T-cell (primary cell): ENCODE measurements at regions not wholly inside any gene's neighbourhood (a gene's known extent, or its start where the extent isn't known, plus 50 kb on each side); places are given as distances from the start of the nearest gene placed in this dataset.
"Not testable (repeated sequence)": the region's sequence is repeated elsewhere in the genome, so short reads cannot be mapped to it uniquely, and the experiment has no call there.

Experiments used
- ATAC-seq, 4 experiments: fragments of 200-7000 bp in 3 of 4; fragments of 150-1000 bp in 1 of 4; cut with Tn5 transposase; replicated peaks in 1 of 4; 1 replicate in 3 of 4; 2 replicates in 1 of 4; pipeline ENCODE4 v1.10.0; 2021; ENCODE audit warnings: moderate library complexity in 3 of 4, mild to moderate bottlenecking in 2 of 4, moderate number of reproducible peaks in 1 of 4
- CTCF ChIA-PET, 2 donors: fragments of 300-600 bp; sonication (Branson Sonifier 250); formaldehyde crosslinking; loops; one replicate each; lab custom pipeline; 2022; ENCODE audit warnings: antibody characterized with exemption in 2 of 2; lab: Charles Lee
- POLR2A ChIA-PET, 2 donors: fragments of 300-600 bp; sonication (Branson Sonifier 250); formaldehyde crosslinking; loops; one replicate each; lab custom pipeline; 2022; ENCODE audit warnings: antibody characterized with exemption in 2 of 2; lab: Charles Lee
- DNase-seq, 35 experiments: peaks; one replicate each; pipeline versions ENCODE4 v3.0.0 to v3.0.0-alpha.2; 2013 to 2023
- H3K27ac ChIP-seq: one replicate; pipeline ENCODE4 v1.5.1; 2013; ENCODE audit warnings: low read length
- H3K27me3 ChIP-seq, 2 experiments: replicated peaks in 1 of 2; 1 replicate in 1 of 2; 2 replicates in 1 of 2; pipeline versions ENCODE4 v1.6.1 to v1.7.0; 2013; ENCODE audit warnings: low read length in 1 of 2, mixed read lengths in 1 of 2; ENCODE audit not compliant: control insufficient read depth in 2 of 2, insufficient read depth in 2 of 2; ENCODE audit errors: extremely low read depth in 1 of 2
- H3K36me3 ChIP-seq, 2 donors: 1 replicate in 1 of 2; 2 replicates in 1 of 2; pipeline versions ENCODE4 v1.6.1 to v1.7.0; 2013; ENCODE audit warnings: low read length in 1 of 2; ENCODE audit not compliant: control insufficient read depth in 2 of 2, insufficient read depth in 1 of 2; ENCODE audit errors: extremely low read depth in 1 of 2
- H3K4me1 ChIP-seq, 2 experiments: 1 replicate in 1 of 2; 2 replicates in 1 of 2; pipeline versions ENCODE4 v1.6.1 to v1.7.0; 2013; ENCODE audit warnings: low read length in 2 of 2, mixed read lengths in 1 of 2; ENCODE audit not compliant: insufficient read depth in 2 of 2, control insufficient read depth in 1 of 2; ENCODE audit errors: extremely low read depth in 1 of 2
- H3K4me3 ChIP-seq, 2 donors: 1 replicate in 1 of 2; 2 replicates in 1 of 2; pipeline versions ENCODE4 v1.5.1 to v1.7.0; 2013; ENCODE audit warnings: mild to moderate bottlenecking in 2 of 2, low read length in 1 of 2, moderate library complexity in 1 of 2; ENCODE audit not compliant: control insufficient read depth in 1 of 2; ENCODE audit errors: extremely low read depth in 1 of 2
- H3K9me3 ChIP-seq: 2 replicates; pipeline ENCODE4 v1.7.0; 2013
- H3K27ac Mint-ChIP-seq, 2 donors: one replicate each; pipeline ENCODE4 v1.8.0; 2020 to 2021; ENCODE audit warnings: mild to moderate bottlenecking in 2 of 2, mixed read lengths in 2 of 2
- H3K27me3 Mint-ChIP-seq, 2 donors: one replicate each; pipeline ENCODE4 v1.8.0; 2021 to 2022; ENCODE audit warnings: mixed read lengths in 2 of 2
- H3K36me3 Mint-ChIP-seq: one replicate; pipeline ENCODE4 v1.8.0; 2021; ENCODE audit warnings: mixed read lengths
- H3K4me1 Mint-ChIP-seq, 3 donors: one replicate each; pipeline ENCODE4 v1.8.0; 2020 to 2022; ENCODE audit warnings: mixed read lengths in 3 of 3, mild to moderate bottlenecking in 1 of 3
- H3K4me3 Mint-ChIP-seq, 3 donors: one replicate each; pipeline ENCODE4 v1.8.0; 2020 to 2022; ENCODE audit warnings: mild to moderate bottlenecking in 3 of 3, mixed read lengths in 3 of 3, moderate library complexity in 3 of 3
- H3K9me3 Mint-ChIP-seq, 3 donors: one replicate each; pipeline ENCODE4 v1.8.0; 2020 to 2022; ENCODE audit warnings: mixed read lengths in 3 of 3
- WGBS: methylation state at CpG from one replicate; pipeline ENCODE4 v1.1.5; 2013; ENCODE audit warnings: missing lambda C conversion rate; ENCODE audit not compliant: insufficient coverage; 5-methylcytosine and 5-hydroxymethylcytosine counted together

GRCh38 chr13:87952377-87952776 lies 281.2 kb downstream of the SLITRK5 start:
- CTCF ChIA-PET = no interaction called here
- Histone ChIP-seq H3K4me1 (no peaks in the 10 kb centered on the region), H3K4me3 (no peak overlapping the region), H3K9me3 (no peaks in the 10 kb centered on the region), H3K36me3 (no peaks in the 10 kb centered on the region), H3K27me3 (no peaks in the 10 kb centered on the region), H3K27ac (no peak overlapping the region)
- no peak overlapping the region for H3K4me3 Mint-ChIP-seq
- H3K27me3 Mint-ChIP-seq = no peaks in the 10 kb centered on the region
- no peaks in the 10 kb centered on the region for H3K36me3 Mint-ChIP-seq
- ATAC-seq = no peak
- no peak overlapping the region for H3K27ac Mint-ChIP-seq
- no peak for DNase-seq
- no peaks in the 10 kb centered on the region for H3K4me1 Mint-ChIP-seq
- no peaks in the 10 kb centered on the region for H3K9me3 Mint-ChIP-seq
- POLR2A ChIA-PET = no interaction called here
- WGBS = no CpG with 5 or more reads among the region's 2 CpGs

DNA sequence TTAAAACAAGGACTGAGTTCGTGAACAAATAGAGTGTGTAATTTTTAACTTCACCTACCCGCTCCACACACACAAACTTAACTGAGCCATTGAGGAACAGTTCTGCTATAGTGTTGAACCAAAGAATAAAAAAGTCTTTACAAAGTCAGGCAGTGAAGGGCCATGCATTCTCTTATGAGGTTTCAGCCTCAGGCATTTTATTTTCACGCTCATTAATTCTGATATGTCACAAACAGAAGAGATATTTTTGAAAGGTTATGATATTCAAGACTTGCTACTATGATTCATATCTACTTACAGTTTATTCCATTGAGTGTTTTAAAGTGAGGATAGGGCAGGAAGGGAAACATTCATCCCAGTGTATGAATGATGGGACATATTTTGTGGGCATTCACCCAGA lies 282.2 kb downstream of the SLITRK5 start:
- CTCF ChIA-PET = no interaction called here
- no peaks in the 10 kb centered on the region for H3K4me1 Mint-ChIP-seq
- DNase-seq = no peak
- WGBS = no CpG with 5 or more reads among the region's 3 CpGs
- no peak for ATAC-seq
- POLR2A ChIA-PET = no interaction called here
- no peaks in the 10 kb centered on the region for H3K36me3 ChIP-seq
- H3K9me3 ChIP-seq = no peaks in the 10 kb centered on the region
- H3K27ac Mint-ChIP-seq = no peak overlapping the region
- H3K4me3 Mint-ChIP-seq = no peak overlapping the region
- H3K9me3 Mint-ChIP-seq = no peaks in the 10 kb centered on the region
- H3K27ac ChIP-seq = no peak overlapping the region
- H3K27me3 Mint-ChIP-seq = no peaks in the 10 kb centered on the region
- H3K4me3 ChIP-seq = no peak overlapping the region
- no peaks in the 10 kb centered on the region for H3K4me1 ChIP-seq
- no peaks in the 10 kb centered on the region for H3K36me3 Mint-ChIP-seq
- H3K27me3 ChIP-seq = no peaks in the 10 kb centered on the region

DNA sequence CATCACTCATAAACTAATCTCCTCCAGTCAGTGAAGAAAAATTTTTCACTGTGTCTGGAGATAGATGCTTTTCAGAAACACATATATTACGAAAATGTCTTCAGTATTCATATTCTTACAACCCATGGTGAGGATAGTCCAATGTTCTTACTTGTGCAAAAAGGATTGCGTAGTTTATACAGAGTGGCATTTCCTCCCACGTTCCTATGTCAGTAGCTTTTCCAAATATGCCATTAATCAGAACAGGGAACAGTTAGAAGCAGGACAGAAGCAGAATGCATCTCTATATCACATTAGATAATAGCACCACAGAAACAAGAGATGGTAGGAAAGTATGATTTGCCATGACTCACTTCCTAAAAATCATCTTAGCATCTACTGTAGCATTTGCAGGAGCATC lies 282.9 kb downstream of the SLITRK5 start:
- Mint-ChIP-seq H3K4me3 (no peak overlapping the region), H3K27ac (no peak overlapping the region), H3K27me3 (no peaks in the 10 kb centered on the region), H3K9me3 (peaks cover 0 to 3% (median 0%) of the 10 kb centered on the region in 3 donors), H3K36me3 (no peaks in the 10 kb centered on the region), H3K4me1 (no peaks in the 10 kb centered on the region)
- ATAC-seq = no peak
- H3K27ac ChIP-seq = no peak overlapping the region
- no peaks in the 10 kb centered on the region for H3K27me3 ChIP-seq
- no peak overlapping the region for H3K4me3 ChIP-seq
- no peaks in the 10 kb centered on the region for H3K9me3 ChIP-seq
- ChIA-PET POLR2A (no interaction called here), CTCF (no interaction called here)
- no CpG with 5 or more reads among the region's 3 CpGs for WGBS
- H3K36me3 ChIP-seq = no peaks in the 10 kb centered on the region
- DNase-seq = no peak
- H3K4me1 ChIP-seq = no peaks in the 10 kb centered on the region

DNA sequence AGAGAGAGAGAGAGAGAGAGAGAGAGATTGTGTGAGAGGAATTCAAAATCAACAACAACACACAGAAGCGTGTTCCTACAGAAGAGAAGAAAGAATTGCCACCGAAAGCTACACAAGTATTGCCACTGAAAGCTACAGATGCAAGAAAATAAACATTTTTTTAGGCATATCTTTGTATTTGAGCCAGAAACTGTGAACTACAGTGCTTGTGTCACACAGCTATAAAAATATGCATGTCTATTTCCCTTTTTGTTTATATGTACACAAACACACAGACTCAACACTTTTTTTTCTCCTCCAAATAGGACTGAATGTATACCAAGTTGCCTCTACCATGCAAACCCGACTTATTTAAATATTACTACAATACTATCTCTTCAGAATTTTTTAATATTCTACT lies 290.4 kb downstream of the SLITRK5 start:
- Histone ChIP-seq H3K4me1 (no peaks in the 10 kb centered on the region), H3K27me3 (no peaks in the 10 kb centered on the region), H3K36me3 (no peaks in the 10 kb centered on the region), H3K9me3 (no peaks in the 10 kb centered on the region), H3K27ac (no peak overlapping the region), H3K4me3 (no peak overlapping the region)
- DNase-seq (no peak), ATAC-seq (no peak)
- no peak overlapping the region for H3K4me3 Mint-ChIP-seq
- H3K27ac Mint-ChIP-seq = no peak overlapping the region
- no CpG with 5 or more reads among the region's 3 CpGs for WGBS
- H3K4me1 Mint-ChIP-seq = no peaks in the 10 kb centered on the region
- no peaks in the 10 kb centered on the region for H3K27me3 Mint-ChIP-seq
- ChIA-PET CTCF (no interaction called here), POLR2A (interaction anchor here in 1 of 2 donors (0.6 kb wide), 2 partner anchors 61 to 1150 kb away, joined by 3 read pairs; no protein-coding TSS in a partner anchor)
- peaks cover 0 to 8% (median 4%) of the 10 kb centered on the region in 3 donors for H3K9me3 Mint-ChIP-seq
- no peaks in the 10 kb centered on the region for H3K36me3 Mint-ChIP-seq

- Mint-ChIP-seq H3K9me3 (no peaks in the 10 kb centered on the region), H3K4me3 (no peak overlapping the region), H3K4me1 (no peaks in the 10 kb centered on the region), H3K36me3 (no peaks in the 10 kb centered on the region), H3K27ac (no peak overlapping the region), H3K27me3 (no peaks in the 10 kb centered on the region)
- ATAC-seq (no peak), DNase-seq (no peak)
- no peaks in the 10 kb centered on the region for H3K27me3 ChIP-seq
- no peak overlapping the region for H3K4me3 ChIP-seq
- no peaks in the 10 kb centered on the region for H3K4me1 ChIP-seq
- ChIA-PET POLR2A (interaction anchor here in 1 of 2 donors (0.7 kb wide), 1 partner anchor 66 kb away, joined by 3 read pairs; no protein-coding TSS in a partner anchor), CTCF (no interaction called here)
- WGBS = no CpG with 5 or more reads among the region's 1 CpG
- no peaks in the 10 kb centered on the region for H3K9me3 ChIP-seq
- H3K36me3 ChIP-seq = no peaks in the 10 kb centered on the region
- H3K27ac ChIP-seq = no peak overlapping the region
These were observed 301.4 kb downstream of the SLITRK5 start for GRCh38 chr13:87972568-87972967.

DNA sequence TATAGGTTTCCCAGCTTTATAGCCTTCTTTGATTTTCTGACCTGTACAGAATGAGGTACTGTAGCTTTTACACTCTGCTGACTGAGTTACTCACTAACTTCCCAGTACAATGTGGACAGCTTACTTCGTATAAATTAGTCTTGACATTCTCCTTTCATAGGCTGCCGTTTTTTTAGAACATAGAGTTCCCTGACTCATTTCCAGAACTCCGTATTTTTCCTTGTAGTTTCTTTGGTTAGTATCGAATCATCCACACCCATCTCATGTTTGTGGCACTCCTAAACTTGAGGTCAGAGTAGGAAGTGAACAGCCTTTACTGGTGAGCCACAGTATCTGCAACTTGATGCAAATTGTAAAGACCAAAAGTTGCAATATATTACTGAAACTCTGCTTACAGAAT lies 303.9 kb downstream of the SLITRK5 start:
- no peaks in the 10 kb centered on the region for H3K9me3 ChIP-seq
- ChIA-PET POLR2A (no interaction called here), CTCF (no interaction called here)
- no peaks in the 10 kb centered on the region for H3K27me3 ChIP-seq
- H3K27ac Mint-ChIP-seq = no peak overlapping the region
- no peak overlapping the region for H3K4me3 Mint-ChIP-seq
- no peak overlapping the region for H3K4me3 ChIP-seq
- peaks cover 0 to 3% (median 0%) of the 10 kb centered on the region in 3 donors for H3K9me3 Mint-ChIP-seq
- no peaks in the 10 kb centered on the region for H3K27me3 Mint-ChIP-seq
- H3K36me3 ChIP-seq = no peaks in the 10 kb centered on the region
- no peaks in the 10 kb centered on the region for H3K4me1 Mint-ChIP-seq
- H3K36me3 Mint-ChIP-seq = no peaks in the 10 kb centered on the region
- WGBS = no CpG with 5 or more reads among the region's 4 CpGs
- DNase-seq (no peak), ATAC-seq (no peak)
- H3K4me1 ChIP-seq = no peaks in the 10 kb centered on the region
- H3K27ac ChIP-seq = no peak overlapping the region

GRCh38 chr13:87976650-87977049 lies 305.5 kb downstream of the SLITRK5 start:
- H3K27ac Mint-ChIP-seq, H3K27me3 ChIP-seq, H3K9me3 Mint-ChIP-seq, H3K36me3 Mint-ChIP-seq, DNase-seq, CTCF ChIA-PET, H3K27me3 Mint-ChIP-seq, POLR2A ChIA-PET, ATAC-seq, H3K4me3 Mint-ChIP-seq, H3K27ac ChIP-seq, H3K9me3 ChIP-seq, H3K4me1 ChIP-seq, H3K4me3 ChIP-seq, H3K36me3 ChIP-seq, H3K4me1 Mint-ChIP-seq: not testable (repeated sequence)
- WGBS = 98% methylated on average over 12 of the region's 26 CpGs
